GM08714 (cell line): ENCODE measurements at regions not wholly inside any gene's neighbourhood (a gene's known extent, or its start where the extent isn't known, plus 50 kb on each side); places are given as distances from the start of the nearest gene placed in this dataset.

Experiments
- H3K4me3 ChIP-seq: fragments of 200-500 bp; sonication (Bioruptor generic); 2 replicates; pipeline ENCODE4 v1.5.1; 2014; ENCODE audit warnings: mild to moderate bottlenecking, low read length, inconsistent platforms
- ZNF274 ChIP-seq: IDR thresholded peaks from 2 replicates; pipeline ENCODE4 v1.6.1; 2012; ENCODE audit warnings: mild to moderate bottlenecking, low read depth, low read length

DNA sequence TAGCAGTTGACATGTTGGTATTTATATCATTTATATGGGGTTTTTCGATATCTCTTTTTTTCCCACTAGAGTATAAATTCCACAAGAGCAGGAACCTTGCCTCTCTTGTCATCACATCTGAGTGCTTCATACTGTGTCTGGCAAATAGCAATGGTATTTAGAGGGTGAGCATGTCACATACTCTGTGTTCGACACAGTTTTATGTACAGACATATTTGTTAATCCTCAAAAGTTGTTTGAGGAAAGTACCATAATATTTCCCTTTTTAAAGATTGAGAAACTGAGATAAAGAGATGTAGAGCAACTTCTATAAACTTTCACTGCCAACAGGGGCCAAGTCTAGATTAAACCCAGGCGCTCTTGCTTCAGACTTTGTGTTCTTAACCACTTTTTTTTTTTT is 324.6 kb upstream of the PDGFD start:
- TF ChIP-seq ZNF274, result no peak
- no peak overlapping the region for H3K4me3 ChIP-seq

- no peak for TF ChIP-seq ZNF274
- no peak overlapping the region for H3K4me3 ChIP-seq
Measured at GRCh38 chr11:104487046-104487806, 323.3 kb upstream of the PDGFD start.

- no peak overlapping the region for H3K4me3 ChIP-seq
- TF ChIP-seq ZNF274, result no peak
Measured at GRCh38 chr11:104484804-104485554, 321.0 kb upstream of the PDGFD start.

- TF ChIP-seq ZNF274, result no peak
- H3K4me3 ChIP-seq, result no peak overlapping the region
Measured at GRCh38 chr11:104476898-104477297, 313.0 kb upstream of the PDGFD start.

- TF ChIP-seq ZNF274, result no peak
- H3K4me3 ChIP-seq, result no peak overlapping the region
Measured at GRCh38 chr11:104476454-104476853, 312.5 kb upstream of the PDGFD start.

GRCh38 chr11:104467404-104467803 is 303.5 kb upstream of the PDGFD start:
- no peak for TF ChIP-seq ZNF274
- H3K4me3 ChIP-seq, result no peak overlapping the region

DNA sequence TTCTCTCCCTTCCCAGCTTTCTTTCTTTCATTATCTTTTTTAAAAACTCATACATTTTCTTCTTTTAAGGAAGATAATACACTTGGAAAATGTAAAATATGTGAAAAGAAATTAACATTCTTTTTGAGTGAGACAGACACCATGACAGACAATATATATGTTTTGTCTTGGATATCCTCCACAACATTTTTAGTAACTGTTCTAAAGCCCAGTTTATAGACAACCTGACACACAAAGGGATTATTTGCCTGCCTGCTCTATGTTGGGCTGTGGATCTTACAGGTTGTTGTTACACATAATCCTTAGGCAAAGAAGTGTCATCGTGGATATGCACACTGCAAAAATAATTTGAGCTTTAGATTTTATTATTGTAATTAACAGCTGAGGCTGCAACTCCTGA is 301.4 kb upstream of the PDGFD start:
- H3K4me3 ChIP-seq, result no peak overlapping the region
- TF ChIP-seq ZNF274, result no peak

DNA sequence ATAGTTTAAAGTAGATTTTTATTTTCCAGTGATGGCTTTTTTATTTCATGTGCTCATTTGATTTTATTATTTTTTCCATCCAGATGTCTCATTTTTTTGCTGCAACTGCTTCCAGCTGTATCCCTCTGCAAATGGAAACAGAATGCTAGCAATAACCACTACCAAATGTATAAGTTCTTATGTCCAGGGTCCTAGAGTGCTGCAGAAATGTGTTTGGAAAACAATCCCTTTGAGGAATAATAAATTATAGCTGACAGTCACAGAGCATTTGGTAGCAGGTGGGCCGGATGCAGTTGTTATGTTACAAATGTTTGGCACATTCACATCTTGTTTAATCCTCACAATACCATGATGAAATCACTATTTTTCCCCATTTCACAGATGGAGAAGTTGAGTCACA is 300.7 kb upstream of the PDGFD start:
- no peak overlapping the region for H3K4me3 ChIP-seq
- no peak for TF ChIP-seq ZNF274

- no peak for TF ChIP-seq ZNF274
- no peak overlapping the region for H3K4me3 ChIP-seq
Measured at GRCh38 chr11:104462341-104462740, 298.4 kb upstream of the PDGFD start.

DNA sequence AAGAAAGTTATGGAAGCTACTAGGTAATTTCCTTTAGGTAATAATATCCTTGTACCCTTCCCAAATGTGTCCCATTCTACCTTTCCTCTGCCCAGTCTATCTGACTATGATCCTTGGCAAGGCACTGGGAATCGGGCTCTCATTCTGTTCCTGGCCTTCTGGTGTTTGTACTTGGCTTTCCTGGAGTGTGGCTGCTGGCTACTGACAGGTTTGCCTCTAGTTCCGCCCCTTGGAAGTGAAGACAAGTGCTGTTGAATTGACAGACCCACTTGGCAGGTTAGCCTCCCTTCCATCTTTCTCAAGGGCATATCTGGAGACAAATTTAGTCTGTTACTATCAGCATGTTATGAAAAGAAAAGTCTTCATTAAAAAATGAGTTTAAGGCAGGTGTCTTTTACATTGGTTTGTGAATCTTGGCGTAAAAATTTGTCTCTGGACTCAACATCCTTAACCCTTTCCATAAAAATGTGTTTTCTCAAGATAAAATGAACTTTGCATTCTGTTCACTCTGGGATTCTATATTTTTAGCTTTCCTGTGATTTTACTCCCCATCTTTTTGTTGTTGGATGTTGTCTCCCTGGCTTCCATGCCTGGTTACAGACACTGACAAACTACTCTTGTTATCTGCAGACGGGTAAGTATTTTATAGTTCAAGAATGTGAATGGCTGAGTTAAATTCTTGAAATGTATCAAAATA is 287.4 kb upstream of the PDGFD start:
- H3K4me3 ChIP-seq, result no peak overlapping the region
- no peak for TF ChIP-seq ZNF274

GRCh38 chr11:104443387-104443786 is 279.4 kb upstream of the PDGFD start:
- TF ChIP-seq ZNF274, result no peak

DNA sequence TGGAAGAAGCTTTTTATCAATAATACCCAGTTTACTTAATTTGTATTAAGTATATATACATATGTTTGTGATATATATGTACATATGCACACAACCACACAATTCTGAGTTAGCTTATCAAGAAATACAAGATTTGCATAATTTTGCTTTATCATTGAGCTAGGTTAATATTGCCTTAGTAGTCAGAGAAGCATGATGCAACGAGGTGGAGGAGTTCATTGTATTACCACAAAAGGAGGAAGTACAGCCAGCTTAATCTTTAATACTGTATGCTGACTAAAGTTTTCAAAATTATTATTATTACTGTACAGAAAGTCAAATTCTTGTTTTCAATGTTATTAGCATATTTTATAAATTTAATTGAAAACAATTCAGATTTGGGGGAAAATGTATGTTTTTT is 278.4 kb upstream of the PDGFD start:
- TF ChIP-seq ZNF274, result no peak
- H3K4me3 ChIP-seq, result no peak overlapping the region

More at GRCh38 chr11:104443387-104443786, 279.4 kb upstream of the PDGFD start:
- H3K4me3 ChIP-seq, result no peak overlapping the region

DNA sequence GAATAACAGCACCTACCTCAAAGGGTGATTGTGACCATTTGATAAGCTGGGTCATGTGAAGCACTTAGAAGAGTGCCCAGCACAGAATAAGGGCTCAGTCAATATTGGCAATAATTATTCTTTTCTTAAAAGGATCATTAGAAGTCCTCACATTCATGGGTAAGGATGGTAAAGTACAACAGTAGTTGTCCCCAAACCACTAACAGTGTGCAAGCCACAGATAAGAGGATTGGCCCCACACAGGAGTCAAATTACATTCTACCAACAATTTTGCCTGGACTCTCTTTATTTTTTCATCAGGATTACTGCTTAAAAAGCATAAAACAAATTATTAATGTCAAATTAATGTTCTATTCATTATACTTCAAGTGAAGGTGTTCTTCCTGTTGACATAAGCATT is 271.5 kb upstream of the PDGFD start:
- no peak overlapping the region for H3K4me3 ChIP-seq
- TF ChIP-seq ZNF274, result no peak

GRCh38 chr11:104433751-104434150 is 269.8 kb upstream of the PDGFD start:
- no peak for TF ChIP-seq ZNF274
- H3K4me3 ChIP-seq, result no peak overlapping the region

DNA sequence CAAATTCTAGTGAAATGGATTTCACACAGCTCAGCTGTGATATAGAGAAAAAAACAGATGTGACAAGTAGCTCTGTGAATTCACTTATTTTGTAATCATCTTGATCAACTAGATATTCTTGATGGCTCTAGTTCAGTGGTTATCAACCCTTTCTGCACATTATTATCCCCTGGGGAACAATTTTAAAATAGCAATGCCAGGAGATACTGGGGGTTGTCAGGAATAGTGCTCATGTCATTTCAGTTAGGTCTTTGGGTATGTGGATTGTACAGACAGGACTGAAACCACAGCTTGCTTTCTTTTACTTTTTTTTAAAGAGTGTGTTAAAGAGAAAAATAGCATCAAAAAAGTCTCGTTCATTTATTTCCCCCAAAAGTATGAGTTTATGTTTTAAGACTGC is 269.0 kb upstream of the PDGFD start:
- no peak overlapping the region for H3K4me3 ChIP-seq
- no peak for TF ChIP-seq ZNF274
